ENCODE measurements at regions not wholly inside any gene's neighbourhood (a gene's known extent, or its start where the extent isn't known, plus 50 kb on each side); places are given as distances from the start of the nearest gene placed in this dataset.

- TF ChIP-seq CTCF (conservative IDR thresholded peaks at IDR 0.05) = no peak
- TF ChIP-seq ZFX (IDR thresholded peaks at IDR 0.05) = no peak
Measured at GRCh38 chr5:12204761-12205160, 300.5 kb upstream of the CTNND2 start.
